ENCODE measurements at regions not wholly inside any gene's neighbourhood (a gene's known extent, or its start where the extent isn't known, plus 50 kb on each side); places are given as distances from the start of the nearest gene placed in this dataset.
A peak's percentile ranks its signal among the peaks of the same experiment; 100 is the strongest.

DNA sequence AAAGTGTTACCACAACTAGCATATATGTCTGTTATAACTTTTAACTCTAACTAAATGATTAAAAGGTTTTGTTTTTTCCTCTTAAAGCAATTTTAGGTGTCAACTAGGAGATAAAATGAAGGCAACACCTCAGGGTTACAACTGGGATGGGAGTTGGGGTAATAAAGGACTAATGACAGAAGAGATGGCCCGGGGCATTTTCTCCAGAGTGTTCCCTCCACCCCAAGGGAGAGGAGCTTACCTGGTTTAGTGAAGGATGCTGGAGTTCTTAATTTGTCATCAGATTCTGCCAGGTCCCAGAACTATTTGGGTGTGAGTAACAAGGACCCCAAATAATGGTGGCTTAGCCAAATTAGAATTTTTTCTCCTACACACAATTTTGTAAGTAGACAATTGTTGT lies 260.3 kb downstream of the CD109 start:
- no peak overlapping the region for H3K27ac Mint-ChIP-seq (ENCODE audit: low read depth, unreplicated experiment)
- H3K27me3 Mint-ChIP-seq (ENCODE audit: insufficient read depth, unreplicated experiment) = no peaks in the 10 kb centered on the region
- H3K4me1 Mint-ChIP-seq (ENCODE audit: insufficient read depth, unreplicated experiment) = peaks cover 2% of the 10 kb centered on the region
- H3K4me3 Mint-ChIP-seq (ENCODE audit: unreplicated experiment) = no peak overlapping the region
- no peaks in the 10 kb centered on the region for H3K36me3 Mint-ChIP-seq (ENCODE audit: insufficient read depth, unreplicated experiment)
- CTCF ChIA-PET = interaction anchor here (1.1 kb wide), 1 partner anchor 100 kb away, joined by 3 read pairs; no protein-coding TSS in a partner anchor
- BruUV-seq (replicated peaks) = no TSS peak
- H3K9me3 Mint-ChIP-seq (ENCODE audit: unreplicated experiment) = no peaks in the 10 kb centered on the region
- intact Hi-C loops (cut with micrococcal nuclease) = no loop called here
- POLR2A ChIA-PET = no interaction called here
- no peak for DNase-seq (ENCODE audit: unreplicated experiment)
- TF ChIP-seq, protein P1, sequence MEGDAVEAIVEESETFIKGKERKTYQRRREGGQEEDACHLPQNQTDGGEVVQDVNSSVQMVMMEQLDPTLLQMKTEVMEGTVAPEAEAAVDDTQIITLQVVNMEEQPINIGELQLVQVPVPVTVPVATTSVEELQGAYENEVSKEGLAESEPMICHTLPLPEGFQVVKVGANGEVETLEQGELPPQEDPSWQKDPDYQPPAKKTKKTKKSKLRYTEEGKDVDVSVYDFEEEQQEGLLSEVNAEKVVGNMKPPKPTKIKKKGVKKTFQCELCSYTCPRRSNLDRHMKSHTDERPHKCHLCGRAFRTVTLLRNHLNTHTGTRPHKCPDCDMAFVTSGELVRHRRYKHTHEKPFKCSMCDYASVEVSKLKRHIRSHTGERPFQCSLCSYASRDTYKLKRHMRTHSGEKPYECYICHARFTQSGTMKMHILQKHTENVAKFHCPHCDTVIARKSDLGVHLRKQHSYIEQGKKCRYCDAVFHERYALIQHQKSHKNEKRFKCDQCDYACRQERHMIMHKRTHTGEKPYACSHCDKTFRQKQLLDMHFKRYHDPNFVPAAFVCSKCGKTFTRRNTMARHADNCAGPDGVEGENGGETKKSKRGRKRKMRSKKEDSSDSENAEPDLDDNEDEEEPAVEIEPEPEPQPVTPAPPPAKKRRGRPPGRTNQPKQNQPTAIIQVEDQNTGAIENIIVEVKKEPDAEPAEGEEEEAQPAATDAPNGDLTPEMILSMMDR (IDR thresholded peaks at IDR 0.05; ENCODE audit: unreplicated experiment) = no peak

DNA sequence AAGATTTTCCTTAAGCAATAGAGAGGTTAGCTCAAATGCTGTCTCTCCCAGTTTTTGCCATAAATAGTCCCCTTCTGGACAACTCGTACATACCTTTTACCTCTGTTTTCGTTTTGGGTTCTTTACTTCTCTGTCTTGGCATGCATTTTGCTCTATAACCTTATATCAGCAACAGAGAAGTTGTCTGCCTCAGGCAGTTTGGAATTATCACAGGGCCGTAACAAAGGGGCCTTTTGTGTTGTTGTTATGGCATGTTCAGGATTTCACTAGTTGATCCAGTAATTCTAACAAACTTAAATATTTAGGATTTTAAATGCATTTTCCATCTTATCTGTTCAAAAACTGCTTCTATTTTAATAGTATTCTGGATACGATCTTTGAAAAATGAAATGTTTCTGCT lies 259.8 kb downstream of the CD109 start:
- intact Hi-C loops (cut with micrococcal nuclease) = no loop called here

DNA sequence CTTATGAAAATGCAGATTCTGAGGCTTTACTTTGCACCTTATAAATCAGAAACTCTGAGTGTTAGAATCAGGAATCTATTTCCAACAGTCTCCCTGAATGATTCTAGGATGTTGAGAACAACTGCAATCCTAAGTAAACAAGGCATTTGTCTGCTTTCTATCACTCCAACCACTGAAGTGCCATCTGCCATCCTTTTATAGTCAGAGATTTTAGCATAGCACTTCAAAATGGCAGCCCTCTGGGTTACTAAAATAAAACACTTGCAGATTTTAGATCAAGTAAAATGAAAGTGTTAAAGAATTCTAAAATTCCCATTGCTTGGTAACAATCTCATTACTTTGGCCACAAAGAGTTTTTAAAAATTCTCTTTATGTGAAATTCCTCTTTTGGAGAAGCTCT lies 258.9 kb downstream of the CD109 start:
- no peaks in the 10 kb centered on the region for H3K9me3 Mint-ChIP-seq (ENCODE audit: unreplicated experiment)
- CTCF ChIA-PET = no interaction called here
- no TSS peak for BruUV-seq (replicated peaks)

More for the DNA sequence above, 259.8 kb downstream of the CD109 start:
- H3K27ac Mint-ChIP-seq (ENCODE audit: low read depth, unreplicated experiment) = no peak overlapping the region
- TF ChIP-seq, protein P1 (IDR thresholded peaks at IDR 0.05; ENCODE audit: unreplicated experiment) = no peak
- H3K27me3 Mint-ChIP-seq (ENCODE audit: insufficient read depth, unreplicated experiment) = no peaks in the 10 kb centered on the region
- BruUV-seq (replicated peaks) = no TSS peak
- ChIA-PET CTCF (interaction anchor here (1.1 kb wide), 1 partner anchor 100 kb away, joined by 3 read pairs; no protein-coding TSS in a partner anchor), POLR2A (no interaction called here)
- H3K4me3 Mint-ChIP-seq (ENCODE audit: unreplicated experiment) = no peak overlapping the region
- no peaks in the 10 kb centered on the region for H3K9me3 Mint-ChIP-seq (ENCODE audit: unreplicated experiment)
- no peaks in the 10 kb centered on the region for H3K36me3 Mint-ChIP-seq (ENCODE audit: insufficient read depth, unreplicated experiment)
- peaks cover 7% of the 10 kb centered on the region for H3K4me1 Mint-ChIP-seq (ENCODE audit: insufficient read depth, unreplicated experiment)
- no peak for DNase-seq (ENCODE audit: unreplicated experiment)

DNA sequence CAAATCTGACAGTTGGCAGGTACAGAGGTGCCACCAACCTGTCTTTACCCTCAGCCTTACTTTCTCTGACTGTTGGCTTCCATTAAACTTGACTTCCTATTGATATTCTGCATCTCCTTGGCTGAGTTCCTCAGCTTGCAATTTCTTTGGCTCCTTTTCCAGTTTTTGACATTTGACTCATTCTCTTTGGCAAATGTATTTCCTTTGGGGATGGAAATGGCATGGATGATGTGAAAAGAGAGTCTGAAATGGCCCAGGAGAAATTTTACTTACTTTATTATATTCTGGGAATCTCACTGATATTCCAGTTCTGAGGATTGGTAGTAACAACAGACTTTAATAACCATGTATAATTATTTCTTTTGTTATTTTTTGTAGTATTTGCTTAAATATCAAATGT lies 255.2 kb downstream of the CD109 start:
- BruUV-seq (replicated peaks) = no TSS peak
- CTCF ChIA-PET = interaction anchor here (1.1 to 1.6 kb wide), 3 partner anchors 19 to 1259 kb away, joined by 3 to 6 read pairs (median 4); no protein-coding TSS in a partner anchor
- H3K9me3 Mint-ChIP-seq (ENCODE audit: unreplicated experiment) = no peaks in the 10 kb centered on the region
- H3K4me1 Mint-ChIP-seq (ENCODE audit: insufficient read depth, unreplicated experiment) = peaks cover 8% of the 10 kb centered on the region
- intact Hi-C loops (cut with micrococcal nuclease) = no loop called here
- H3K4me3 Mint-ChIP-seq (ENCODE audit: unreplicated experiment) = no peak overlapping the region
- POLR2A ChIA-PET = interaction anchor here (0.7 kb wide), 2 partner anchors 24 to 148 kb away, joined by 3 read pairs; no protein-coding TSS in a partner anchor
- no peak overlapping the region for H3K27ac Mint-ChIP-seq (ENCODE audit: low read depth, unreplicated experiment)
- DNase-seq (ENCODE audit: unreplicated experiment) = peak; percentile 52
- H3K36me3 Mint-ChIP-seq (ENCODE audit: insufficient read depth, unreplicated experiment) = no peaks in the 10 kb centered on the region
- H3K27me3 Mint-ChIP-seq (ENCODE audit: insufficient read depth, unreplicated experiment) = no peaks in the 10 kb centered on the region
- TF ChIP-seq, protein P1 (IDR thresholded peaks at IDR 0.05; ENCODE audit: unreplicated experiment) = no peak

More for the DNA sequence above, 258.9 kb downstream of the CD109 start:
- TF ChIP-seq, protein P1 (IDR thresholded peaks at IDR 0.05; ENCODE audit: unreplicated experiment) = no peak
- Mint-ChIP-seq H3K36me3 (ENCODE audit: insufficient read depth, unreplicated experiment) (no peaks in the 10 kb centered on the region), H3K27me3 (ENCODE audit: insufficient read depth, unreplicated experiment) (no peaks in the 10 kb centered on the region), H3K4me1 (ENCODE audit: insufficient read depth, unreplicated experiment) (peaks cover 8% of the 10 kb centered on the region), H3K27ac (ENCODE audit: low read depth, unreplicated experiment) (no peak overlapping the region), H3K4me3 (ENCODE audit: unreplicated experiment) (no peak overlapping the region)
- no peak for DNase-seq (ENCODE audit: unreplicated experiment)
- intact Hi-C loops (cut with micrococcal nuclease) = no loop called here
- POLR2A ChIA-PET = interaction anchor here (0.7 kb wide), 1 partner anchor 142 kb away, joined by 3 read pairs; no protein-coding TSS in a partner anchor
